Cardiac fibroblast (primary cell): ENCODE measurements at regions not wholly inside any gene's neighbourhood (a gene's known extent, or its start where the extent isn't known, plus 50 kb on each side); places are given as distances from the start of the nearest gene placed in this dataset.
"Not testable (repeated sequence)": the region's sequence is repeated elsewhere in the genome, so short reads cannot be mapped to it uniquely, and the experiment has no call there.

Experiments
- DNase-seq, 2 donors: peaks; one replicate each; pipeline versions ENCODE4 v3.0.0 to v3.0.0-alpha.2; 2010; ENCODE audit warnings: low read depth in 2 of 2
- H3K4me3 ChIP-seq, 2 donors: replicated peaks in 1 of 2; 1 replicate in 1 of 2; 2 replicates in 1 of 2; pipeline ENCODE4 v1.5.1; 2011; ENCODE audit warnings: low read depth in 2 of 2, low read length in 2 of 2, mild to moderate bottlenecking in 2 of 2, moderate library complexity in 1 of 2
- TF ChIP-seq, protein P1 (sequence below): IDR thresholded peaks from one replicate; pipeline ENCODE4 v1.5.1; 2011; ENCODE audit warnings: low read depth, mild to moderate bottlenecking, low read length, inconsistent platforms

DNA sequence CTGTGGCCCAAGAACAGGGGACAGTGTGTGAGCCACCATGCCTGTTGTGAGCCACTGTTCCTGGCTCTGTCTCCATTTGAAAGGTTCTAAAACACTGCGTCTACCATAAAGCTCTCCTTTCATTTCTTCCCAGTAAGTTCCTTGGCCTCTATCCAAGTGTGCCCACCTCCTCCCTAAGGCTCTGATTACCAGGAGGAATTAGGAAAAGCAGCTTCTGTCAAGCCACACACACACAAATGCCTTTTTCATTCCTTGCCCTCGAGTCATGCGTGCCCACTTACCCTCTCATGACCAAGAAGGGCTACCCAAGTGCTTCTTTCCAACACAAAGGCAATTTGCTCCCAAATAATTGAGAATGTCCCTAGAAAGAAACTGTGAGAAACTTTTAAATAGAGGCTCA, 70.8 kb upstream of the PARD3 start:
- TF ChIP-seq, protein P1, sequence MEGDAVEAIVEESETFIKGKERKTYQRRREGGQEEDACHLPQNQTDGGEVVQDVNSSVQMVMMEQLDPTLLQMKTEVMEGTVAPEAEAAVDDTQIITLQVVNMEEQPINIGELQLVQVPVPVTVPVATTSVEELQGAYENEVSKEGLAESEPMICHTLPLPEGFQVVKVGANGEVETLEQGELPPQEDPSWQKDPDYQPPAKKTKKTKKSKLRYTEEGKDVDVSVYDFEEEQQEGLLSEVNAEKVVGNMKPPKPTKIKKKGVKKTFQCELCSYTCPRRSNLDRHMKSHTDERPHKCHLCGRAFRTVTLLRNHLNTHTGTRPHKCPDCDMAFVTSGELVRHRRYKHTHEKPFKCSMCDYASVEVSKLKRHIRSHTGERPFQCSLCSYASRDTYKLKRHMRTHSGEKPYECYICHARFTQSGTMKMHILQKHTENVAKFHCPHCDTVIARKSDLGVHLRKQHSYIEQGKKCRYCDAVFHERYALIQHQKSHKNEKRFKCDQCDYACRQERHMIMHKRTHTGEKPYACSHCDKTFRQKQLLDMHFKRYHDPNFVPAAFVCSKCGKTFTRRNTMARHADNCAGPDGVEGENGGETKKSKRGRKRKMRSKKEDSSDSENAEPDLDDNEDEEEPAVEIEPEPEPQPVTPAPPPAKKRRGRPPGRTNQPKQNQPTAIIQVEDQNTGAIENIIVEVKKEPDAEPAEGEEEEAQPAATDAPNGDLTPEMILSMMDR: no peak
- H3K4me3 ChIP-seq: no peak overlapping the region
- DNase-seq: no peak

DNA sequence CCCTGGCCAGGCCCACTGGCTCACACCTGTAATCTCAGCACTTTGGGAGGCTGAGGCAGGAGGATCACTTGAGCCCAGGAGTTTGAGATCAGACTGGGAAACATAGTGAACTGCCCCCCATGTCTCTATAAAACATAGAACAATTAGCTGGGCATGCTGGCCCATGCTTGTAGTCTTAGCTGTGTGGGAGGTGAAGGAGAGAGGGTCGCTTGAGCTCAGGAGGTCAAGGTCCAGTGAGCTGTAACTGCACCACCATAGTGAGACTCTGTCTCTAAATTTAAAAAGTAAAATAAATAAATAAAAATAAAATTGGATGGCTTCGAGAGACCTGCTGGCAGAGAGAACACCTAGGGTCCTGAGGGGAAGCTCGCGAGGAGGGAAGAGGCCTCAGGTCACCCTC, 69.9 kb upstream of the PARD3 start:
- TF ChIP-seq, protein P1: no peak
- H3K4me3 ChIP-seq: no peak overlapping the region
- no peak for DNase-seq

DNA sequence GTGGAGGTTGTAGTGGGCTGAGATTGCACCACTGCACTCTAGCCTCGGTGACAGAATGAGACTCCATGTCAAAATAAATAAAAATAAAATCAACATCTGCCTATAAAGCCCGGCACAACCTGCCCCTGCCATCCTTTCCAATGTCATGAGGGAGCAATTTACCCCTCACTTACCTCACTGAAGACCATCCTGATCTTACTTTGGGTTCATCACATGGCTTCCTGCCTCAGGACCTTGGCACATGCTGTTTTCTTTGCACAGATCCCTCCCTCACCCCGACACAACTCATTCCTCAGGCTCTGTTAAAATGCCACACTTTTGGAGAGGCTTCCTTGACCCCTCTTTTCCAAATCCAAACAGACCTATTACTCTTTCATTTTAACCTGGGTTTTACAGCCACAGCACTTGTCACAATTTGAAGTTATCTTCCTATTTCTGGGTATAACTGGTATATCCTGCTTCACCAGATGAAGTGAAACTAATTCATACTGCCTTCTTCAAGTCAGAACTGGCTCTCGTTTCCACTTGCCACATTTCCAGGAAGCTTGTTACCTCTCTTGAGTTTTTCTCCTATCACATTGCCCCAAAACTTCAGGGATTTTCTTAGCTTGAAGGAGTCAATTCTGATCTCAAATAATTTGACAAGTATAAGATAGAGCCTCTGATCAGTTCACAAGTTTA, 69.3 kb upstream of the PARD3 start:
- no peak overlapping the region for H3K4me3 ChIP-seq
- DNase-seq: no peak
- TF ChIP-seq, protein P1: no peak

DNA sequence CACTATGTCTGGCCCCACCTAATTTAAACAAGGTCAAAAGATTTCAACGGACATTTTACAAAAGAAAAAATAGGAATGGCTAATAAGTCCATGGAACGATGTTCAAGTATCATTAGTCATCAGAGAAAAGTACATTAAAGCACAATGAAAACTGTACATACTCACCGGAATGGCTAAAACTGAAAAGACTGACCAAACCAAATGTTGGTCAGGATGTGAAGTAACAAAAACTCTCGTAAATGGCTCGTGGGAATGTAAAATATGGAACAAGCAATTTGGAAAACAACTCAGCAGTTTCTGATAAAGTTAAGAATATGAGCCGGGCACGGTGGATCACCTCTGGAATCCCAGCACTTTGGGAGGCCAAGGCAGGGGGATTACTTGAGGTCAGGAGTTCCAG, 65.7 kb upstream of the PARD3 start:
- TF ChIP-seq, protein P1: no peak
- H3K4me3 ChIP-seq: no peak overlapping the region
- DNase-seq: no peak

DNA sequence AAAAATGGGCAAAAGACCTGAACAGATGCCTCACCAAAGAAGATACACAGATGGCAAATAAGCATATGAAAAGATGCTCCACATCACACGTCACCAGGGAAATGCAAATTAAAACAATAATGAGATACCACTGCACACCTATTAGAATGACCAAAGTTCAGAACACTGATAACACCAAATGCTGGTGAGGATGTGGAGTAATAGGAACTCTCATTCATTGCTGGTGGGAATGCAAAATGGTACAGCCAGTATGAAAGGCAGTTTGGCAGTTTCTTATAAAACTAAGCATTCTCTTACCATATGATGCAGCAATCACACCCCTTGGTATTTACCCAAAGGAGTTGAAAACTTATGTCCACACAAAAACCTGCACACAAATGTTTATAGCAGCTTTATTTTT, 63.6 kb upstream of the PARD3 start:
- not testable (repeated sequence) for DNase-seq, H3K4me3 ChIP-seq

DNA sequence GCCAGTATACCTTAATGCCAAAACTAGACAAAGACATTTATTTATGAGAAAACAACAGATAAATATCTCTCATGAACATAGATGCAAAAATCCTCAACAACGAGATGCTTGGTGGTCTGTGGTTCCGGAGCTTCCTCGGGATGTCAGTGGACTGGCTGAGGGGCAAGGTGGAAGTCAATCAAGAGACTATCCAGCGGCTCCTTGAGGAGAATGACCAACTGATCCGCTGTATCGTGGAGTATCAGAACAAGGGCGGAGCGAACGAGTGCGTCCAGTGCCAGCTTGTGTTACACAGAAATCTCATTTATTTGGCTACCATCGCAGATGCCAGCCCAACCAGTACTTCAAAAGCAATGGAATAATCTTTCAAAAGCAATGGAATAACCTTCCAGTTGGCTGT, 60.0 kb upstream of the PARD3 start:
- TF ChIP-seq, protein P1: no peak
- no peak for DNase-seq

DNA sequence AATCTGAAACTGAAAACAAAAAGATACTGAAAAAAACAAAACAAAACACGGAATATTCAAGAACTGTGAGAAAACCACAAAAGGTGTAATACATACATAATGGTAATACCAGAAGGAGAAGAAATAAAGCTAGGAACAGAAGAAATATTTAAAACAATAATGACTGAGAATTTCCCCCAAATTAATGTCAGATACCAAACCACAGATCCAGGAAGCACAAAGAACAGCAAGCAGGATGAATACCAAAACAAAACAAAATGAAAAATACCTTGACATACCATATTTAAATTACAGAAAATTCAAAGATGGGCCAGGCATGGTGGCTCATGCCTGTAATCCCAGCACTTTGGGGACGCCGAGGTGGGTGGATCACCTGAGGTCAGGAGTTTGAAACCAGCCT, 57.7 kb upstream of the PARD3 start:
- no peak overlapping the region for H3K4me3 ChIP-seq
- DNase-seq: no peak
- TF ChIP-seq, protein P1: no peak

More for the DNA sequence above, 60.0 kb upstream of the PARD3 start:
- no peak overlapping the region for H3K4me3 ChIP-seq
